RWPE2 (cell line): ENCODE measurements at regions not wholly inside any gene's neighbourhood (a gene's known extent, or its start where the extent isn't known, plus 50 kb on each side); places are given as distances from the start of the nearest gene placed in this dataset.

ENCODE experiments used
- ATAC-seq: fragments of 200-7000 bp; cut with Tn5 transposase; 3 replicates; pipeline ENCODE4 v1.9.1; 2021; ENCODE audit warnings: low read depth
- DNase-seq: peaks from one replicate; pipeline ENCODE4 v3.0.0-alpha.2; 2020; ENCODE audit warnings: low spot score
- H3K27ac ChIP-seq: fragments of 450-650 bp; 2 replicates; pipeline ENCODE4 v1.5.1; 2017; ENCODE audit warnings: mild to moderate bottlenecking; ENCODE audit not compliant: poor library complexity, severe bottlenecking
- H3K27me3 ChIP-seq: fragments of 250-450 bp; sonication (Bioruptor Pico); 2 replicates; pipeline ENCODE4 v1.5.1; 2021; ENCODE audit warnings: mild to moderate bottlenecking, moderate library complexity; ENCODE audit not compliant: insufficient read depth, poor library complexity, severe bottlenecking
- H3K36me3 ChIP-seq: fragments of 250-450 bp; sonication (Bioruptor Pico); 2 replicates; pipeline ENCODE4 v1.5.1; 2020; ENCODE audit warnings: low read depth, mild to moderate bottlenecking, moderate library complexity
- H3K4me1 ChIP-seq: fragments of 250-450 bp; sonication (Bioruptor Pico); 2 replicates; pipeline ENCODE4 v1.5.1; 2021; ENCODE audit warnings: mild to moderate bottlenecking, moderate library complexity; ENCODE audit not compliant: insufficient read depth, poor library complexity, severe bottlenecking
- H3K4me3 ChIP-seq: fragments of 250-450 bp; sonication (Bioruptor Pico); 2 replicates; pipeline ENCODE4 v1.5.1; 2021; ENCODE audit warnings: mild to moderate bottlenecking, moderate library complexity; ENCODE audit not compliant: severe bottlenecking
- H3K9me3 ChIP-seq: fragments of 250-450 bp; sonication (Bioruptor Pico); 2 replicates; pipeline ENCODE4 v1.5.1; 2021; ENCODE audit warnings: mild to moderate bottlenecking, moderate library complexity; ENCODE audit not compliant: severe bottlenecking
- CTCF ChIP-seq: fragments of 450-650 bp; IDR thresholded peaks from one replicate; pipeline ENCODE4 v1.5.1; 2017; ENCODE audit warnings: mild to moderate bottlenecking, moderate library complexity; ENCODE audit not compliant: poor library complexity, severe bottlenecking

GRCh38 chr1:197850918-197851317 lies 51.5 kb upstream of the C1orf53 start:
- H3K36me3 ChIP-seq: no peaks in the 10 kb centered on the region
- no peak overlapping the region for H3K4me3 ChIP-seq
- no peaks in the 10 kb centered on the region for H3K9me3 ChIP-seq
- ATAC-seq: no peak
- no peaks in the 10 kb centered on the region for H3K4me1 ChIP-seq
- H3K27me3 ChIP-seq: no peaks in the 10 kb centered on the region
- TF ChIP-seq CTCF: no peak
- no peak for DNase-seq
- no peak overlapping the region for H3K27ac ChIP-seq

DNA sequence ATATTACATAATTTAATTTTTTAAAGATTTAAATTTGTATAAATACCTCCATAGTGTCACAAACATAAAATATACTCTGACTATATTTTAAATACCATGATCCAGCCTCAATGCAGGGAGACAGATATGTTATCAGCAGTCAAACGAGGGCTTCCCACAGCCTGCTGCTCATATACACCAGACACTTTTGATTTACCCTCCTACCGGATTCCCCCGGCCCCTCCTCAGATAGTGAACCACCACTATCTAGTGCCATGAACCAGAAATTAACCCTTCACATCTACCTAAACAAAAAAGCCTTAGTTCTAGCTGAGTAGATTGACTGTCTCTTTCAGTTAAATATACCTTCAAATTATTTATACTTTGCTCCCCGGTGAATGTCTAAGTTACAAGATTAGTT lies 52.4 kb upstream of the C1orf53 start:
- Histone ChIP-seq H3K4me1 (no peaks in the 10 kb centered on the region), H3K27me3 (no peaks in the 10 kb centered on the region), H3K27ac (no peak overlapping the region), H3K9me3 (no peaks in the 10 kb centered on the region), H3K36me3 (no peaks in the 10 kb centered on the region), H3K4me3 (no peak overlapping the region)
- no peak for TF ChIP-seq CTCF
- DNase-seq (no peak), ATAC-seq (no peak)

GRCh38 chr1:197848350-197848749 lies 54.1 kb upstream of the C1orf53 start:
- no peak for ATAC-seq
- no peaks in the 10 kb centered on the region for H3K9me3 ChIP-seq
- no peaks in the 10 kb centered on the region for H3K27me3 ChIP-seq

GRCh38 chr1:197845886-197846285 lies 56.5 kb upstream of the C1orf53 start:
- ATAC-seq (no peak), DNase-seq (no peak)
- H3K4me3 ChIP-seq: no peak overlapping the region
- no peak for TF ChIP-seq CTCF
- no peaks in the 10 kb centered on the region for H3K9me3 ChIP-seq
- no peaks in the 10 kb centered on the region for H3K27me3 ChIP-seq
- H3K36me3 ChIP-seq: no peaks in the 10 kb centered on the region
- no peaks in the 10 kb centered on the region for H3K4me1 ChIP-seq
- no peak overlapping the region for H3K27ac ChIP-seq

More at GRCh38 chr1:197848350-197848749, 54.1 kb upstream of the C1orf53 start:
- Histone ChIP-seq H3K4me3 (no peak overlapping the region), H3K36me3 (no peaks in the 10 kb centered on the region), H3K27ac (no peak overlapping the region), H3K4me1 (no peaks in the 10 kb centered on the region)
- no peak for TF ChIP-seq CTCF
- no peak for DNase-seq

DNA sequence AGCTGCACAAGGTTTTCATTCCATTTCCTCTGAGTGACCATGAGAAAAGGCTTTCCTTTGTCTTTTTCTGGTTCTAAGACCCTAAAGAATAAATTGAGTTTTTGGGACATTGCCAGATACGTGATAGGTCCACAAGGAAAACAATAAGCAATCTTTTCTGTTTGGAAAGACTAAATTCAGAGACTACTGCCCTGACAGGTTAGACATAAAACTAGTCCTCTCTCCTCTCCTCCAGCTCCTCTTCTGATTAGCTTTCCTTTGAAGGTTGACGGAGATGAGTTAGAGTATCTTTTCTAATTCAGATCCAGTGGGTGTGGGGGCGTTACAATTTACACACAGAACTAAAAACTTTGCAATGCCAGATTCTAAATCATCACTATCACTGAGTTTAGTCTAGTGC lies 57.8 kb upstream of the C1orf53 start:
- TF ChIP-seq CTCF: no peak
- no peaks in the 10 kb centered on the region for H3K9me3 ChIP-seq
- no peak for DNase-seq
- no peaks in the 10 kb centered on the region for H3K36me3 ChIP-seq
- no peaks in the 10 kb centered on the region for H3K27me3 ChIP-seq
- H3K4me3 ChIP-seq: no peak overlapping the region
- ATAC-seq: no peak
- no peaks in the 10 kb centered on the region for H3K4me1 ChIP-seq
- no peak overlapping the region for H3K27ac ChIP-seq
